Right ventricle myocardium superior (tissue), 1 donor: ENCODE measurements at regions not wholly inside any gene's neighbourhood (a gene's known extent, or its start where the extent isn't known, plus 50 kb on each side); places are given as distances from the start of the nearest gene placed in this dataset.
"Not testable (repeated sequence)": the region's sequence is repeated elsewhere in the genome, so short reads cannot be mapped to it uniquely, and the experiment has no call there.

Source experiments
- ATAC-seq: fragments of 200-7000 bp; cut with Tn5 transposase; one replicate; pipeline ENCODE4 v1.9.1; 2020; ENCODE audit warnings: mild to moderate bottlenecking; ENCODE audit not compliant: poor library complexity
- DNase-seq: peaks from one replicate; pipeline ENCODE4 v3.0.0-alpha.2; 2020
- intact Hi-C: fragments of 100-400 bp; cut with DNase I; formaldehyde crosslinking; loops from one replicate; pipeline ENCODE4 v1.11.2; 2022
- donor health status: DM: no; HTN: yes; CAD: no; lungs with severe emphysema.

- intact Hi-C loops = no loop called here
- no peak for DNase-seq
- no peak for ATAC-seq
Measured at GRCh38 chr1:181308098-181308497, 175.2 kb upstream of the CACNA1E start.

- no peak for ATAC-seq
- DNase-seq = no peak
- intact Hi-C loops = no loop called here
Measured at GRCh38 chr1:181310560-181310959, 172.8 kb upstream of the CACNA1E start.

GRCh38 chr1:181312946-181313345 lies 170.4 kb upstream of the CACNA1E start:
- DNase-seq = no peak
- no peak for ATAC-seq
- intact Hi-C loops = no loop called here

GRCh38 chr1:181313466-181313865 lies 169.9 kb upstream of the CACNA1E start:
- DNase-seq (no peak), ATAC-seq (no peak)
- intact Hi-C loops = no loop called here

GRCh38 chr1:181314010-181314409 lies 169.3 kb upstream of the CACNA1E start:
- no peak for DNase-seq
- ATAC-seq = no peak
- intact Hi-C loops = no loop called here

- DNase-seq (no peak), ATAC-seq (no peak)
- intact Hi-C loops = no loop called here
Measured at GRCh38 chr1:181314959-181315358, 168.4 kb upstream of the CACNA1E start.

- DNase-seq (no peak), ATAC-seq (peak; percentile 45)
- intact Hi-C loops = no loop called here
Measured at GRCh38 chr1:181317261-181317930, 165.9 kb upstream of the CACNA1E start.

GRCh38 chr1:181318022-181318857 lies 165.1 kb upstream of the CACNA1E start:
- peak; percentile 43 for ATAC-seq
- intact Hi-C loops = no loop called here

GRCh38 chr1:181318858-181319235 lies 164.5 kb upstream of the CACNA1E start:
- no peak for ATAC-seq
- intact Hi-C loops = no loop called here

More at GRCh38 chr1:181318022-181318857, 165.1 kb upstream of the CACNA1E start:
- no peak for DNase-seq

GRCh38 chr1:181319907-181320306 lies 163.4 kb upstream of the CACNA1E start:
- no peak for ATAC-seq
- intact Hi-C loops = no loop called here
- DNase-seq = no peak

More at GRCh38 chr1:181318858-181319235, 164.5 kb upstream of the CACNA1E start:
- DNase-seq = no peak

GRCh38 chr1:181324797-181325616 lies 158.3 kb upstream of the CACNA1E start:
- ATAC-seq = no peak
- intact Hi-C loops = no loop called here
- DNase-seq = no peak

GRCh38 chr1:181325765-181326164 lies 157.6 kb upstream of the CACNA1E start:
- intact Hi-C loops, ATAC-seq: not testable (repeated sequence)
- peak; percentile 47 for DNase-seq

- intact Hi-C loops = no loop called here
- DNase-seq (no peak), ATAC-seq (no peak)
Measured at GRCh38 chr1:181326348-181326747, 157.0 kb upstream of the CACNA1E start.

GRCh38 chr1:181327796-181328195 lies 155.5 kb upstream of the CACNA1E start:
- intact Hi-C loops = no loop called here
- no peak for DNase-seq
- no peak for ATAC-seq

GRCh38 chr1:181334724-181335123 lies 148.6 kb upstream of the CACNA1E start:
- no peak for ATAC-seq
- DNase-seq = no peak

GRCh38 chr1:181335631-181336030 lies 147.7 kb upstream of the CACNA1E start:
- intact Hi-C loops = no loop called here
- DNase-seq (no peak), ATAC-seq (no peak)

More at GRCh38 chr1:181334724-181335123, 148.6 kb upstream of the CACNA1E start:
- intact Hi-C loops = no loop called here

GRCh38 chr1:181341026-181341632 lies 142.2 kb upstream of the CACNA1E start:
- ATAC-seq (no peak), DNase-seq (no peak)
- intact Hi-C loops = no loop called here

GRCh38 chr1:181344091-181344490 lies 139.2 kb upstream of the CACNA1E start:
- no peak for ATAC-seq
- DNase-seq = no peak

GRCh38 chr1:181345146-181345545 lies 138.2 kb upstream of the CACNA1E start:
- ATAC-seq (no peak), DNase-seq (no peak)
- intact Hi-C loops = no loop called here

More at GRCh38 chr1:181344091-181344490, 139.2 kb upstream of the CACNA1E start:
- intact Hi-C loops = no loop called here
